HG02852 (cell line): ENCODE measurements at regions not wholly inside any gene's neighbourhood (a gene's known extent, or its start where the extent isn't known, plus 50 kb on each side); places are given as distances from the start of the nearest gene placed in this dataset.

Source experiments
- ATAC-seq: cut with Tn5 transposase; IDR thresholded peaks from one replicate; pipeline ENCODE4 v1.9.1; 2021; ENCODE audit warnings: mild to moderate bottlenecking, moderate library complexity; ENCODE audit not compliant: unreplicated experiment

DNA sequence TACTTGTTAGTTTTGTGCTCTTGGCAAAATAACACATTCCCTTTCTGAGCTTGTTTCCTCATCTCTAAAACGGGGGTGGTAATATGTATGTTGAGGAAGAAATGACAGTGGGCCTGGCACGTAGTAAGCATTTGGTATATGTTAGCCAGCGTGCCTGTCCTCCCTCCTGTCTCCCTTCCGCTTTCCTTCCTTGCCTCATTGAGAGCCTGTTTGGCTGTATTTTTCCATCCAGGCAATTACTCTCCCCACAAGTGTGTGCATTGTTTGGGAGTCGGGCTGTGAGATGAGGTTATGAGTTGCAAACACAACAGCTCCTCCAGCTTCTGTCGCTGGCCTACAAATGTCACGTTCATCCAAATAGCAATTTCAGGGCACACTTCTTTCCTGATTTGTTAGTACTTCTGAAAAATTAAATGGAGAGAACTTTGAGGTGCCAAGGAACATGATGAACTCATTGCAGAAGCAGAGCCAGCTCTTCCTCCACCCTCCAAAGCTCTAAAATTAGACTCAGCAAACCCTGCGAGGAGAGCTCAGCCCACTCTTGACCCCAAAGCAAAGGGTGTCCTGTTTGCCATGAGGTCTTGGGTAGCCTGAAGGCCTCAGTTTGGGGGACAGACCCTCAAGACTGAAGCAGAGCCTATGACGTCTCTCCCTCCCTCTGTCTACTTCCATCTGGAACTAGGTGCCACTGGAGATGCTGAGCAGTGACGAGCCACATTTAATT, 50.7 kb upstream of the TOX2 start:
- ATAC-seq, result no peak

DNA sequence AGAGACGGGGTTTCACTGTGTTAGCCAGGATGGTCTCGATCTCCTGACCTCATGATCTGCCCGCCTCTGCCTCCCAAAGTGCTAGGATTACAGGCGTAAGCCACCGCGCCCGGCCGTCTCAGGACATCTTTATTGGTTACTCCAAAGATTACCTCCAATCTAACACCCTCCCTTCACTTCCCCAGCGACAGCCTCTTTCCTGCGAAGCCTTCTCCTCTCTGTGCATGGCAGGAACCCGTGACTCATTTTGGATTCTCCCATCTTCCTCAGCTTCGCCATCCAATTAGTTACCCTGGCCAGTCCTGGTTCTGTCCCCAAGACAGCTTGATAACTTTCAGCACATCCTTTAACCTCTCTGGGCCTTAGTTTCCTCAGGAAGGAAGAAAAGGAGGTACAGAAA, 51.3 kb upstream of the TOX2 start:
- no peak for ATAC-seq

DNA sequence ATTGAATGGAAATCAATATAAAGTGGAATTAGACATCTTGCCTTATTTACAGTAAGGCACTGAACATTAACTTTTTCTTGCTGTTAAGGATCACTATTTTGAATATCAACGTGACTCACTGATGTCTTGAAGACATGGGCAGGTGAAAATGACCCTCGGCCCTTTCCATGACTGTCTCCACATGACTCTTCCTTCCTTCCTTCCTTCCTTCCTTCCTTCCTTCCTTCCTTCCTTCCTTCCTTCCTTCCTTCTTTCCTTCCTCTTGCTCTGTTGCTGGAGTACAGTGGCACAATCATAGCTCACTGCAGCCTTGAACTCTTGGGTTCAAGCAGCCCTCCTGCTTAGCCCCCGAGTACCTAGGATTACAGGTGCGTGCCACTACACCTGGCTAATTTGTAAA, 52.2 kb upstream of the TOX2 start:
- ATAC-seq, result no peak

DNA sequence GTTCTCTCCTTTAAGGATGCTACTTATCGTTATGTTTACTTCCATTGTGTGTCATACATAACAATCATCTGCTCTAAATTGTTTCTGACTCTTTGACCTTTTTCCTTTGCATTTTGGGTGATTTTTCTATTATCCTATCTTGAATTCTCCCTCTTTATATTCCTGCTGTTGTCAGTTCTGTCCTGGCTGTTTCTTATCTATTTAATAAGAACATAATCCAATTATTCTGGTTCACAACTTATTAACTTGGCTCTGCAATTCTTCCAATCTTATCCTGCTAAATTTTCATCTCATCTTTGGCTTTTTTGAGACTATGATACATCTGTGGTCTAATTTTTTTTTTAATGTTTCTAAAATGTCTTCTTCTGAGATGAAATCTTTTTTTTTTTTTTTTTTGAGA, 54.7 kb upstream of the TOX2 start:
- ATAC-seq, result no peak

DNA sequence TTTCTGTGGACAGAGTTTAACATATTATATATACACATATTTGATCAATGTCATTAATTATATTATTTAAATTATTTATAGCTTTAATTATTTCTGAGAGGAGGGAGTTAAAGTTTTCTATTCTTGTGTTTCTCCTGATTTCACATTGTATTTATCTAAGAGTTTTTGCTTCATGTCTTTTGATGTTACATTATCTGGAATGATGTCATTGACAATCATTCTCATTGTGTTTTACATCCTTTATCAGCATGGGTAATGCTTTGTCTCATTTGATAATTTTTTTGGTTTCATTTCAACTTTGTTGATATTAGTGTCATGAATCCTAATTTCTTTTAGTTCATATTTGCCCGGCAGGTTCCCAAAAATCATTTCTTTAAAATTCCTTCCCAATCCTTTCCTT, 56.7 kb upstream of the TOX2 start:
- no peak for ATAC-seq

DNA sequence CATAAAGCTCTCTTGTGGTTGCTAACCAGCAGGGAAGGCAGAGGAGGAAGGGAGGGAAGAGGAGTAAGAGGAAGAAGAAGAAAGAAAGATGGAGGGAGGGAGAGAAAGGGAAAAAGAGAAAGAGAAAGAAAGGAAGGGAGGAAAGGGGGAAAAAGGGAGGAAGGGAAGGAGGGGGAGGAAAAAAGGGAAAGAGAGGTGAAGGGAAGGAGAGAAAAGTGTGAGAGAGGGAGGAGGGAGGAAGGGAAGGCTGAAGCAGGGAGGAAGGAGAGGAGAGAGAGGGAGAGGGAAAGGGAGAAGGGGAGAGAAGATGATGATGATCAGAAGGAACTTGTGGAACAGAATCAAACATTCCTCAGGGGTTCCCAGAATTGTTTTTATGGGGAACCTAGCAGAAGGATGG, 57.5 kb upstream of the TOX2 start:
- ATAC-seq, result no peak

DNA sequence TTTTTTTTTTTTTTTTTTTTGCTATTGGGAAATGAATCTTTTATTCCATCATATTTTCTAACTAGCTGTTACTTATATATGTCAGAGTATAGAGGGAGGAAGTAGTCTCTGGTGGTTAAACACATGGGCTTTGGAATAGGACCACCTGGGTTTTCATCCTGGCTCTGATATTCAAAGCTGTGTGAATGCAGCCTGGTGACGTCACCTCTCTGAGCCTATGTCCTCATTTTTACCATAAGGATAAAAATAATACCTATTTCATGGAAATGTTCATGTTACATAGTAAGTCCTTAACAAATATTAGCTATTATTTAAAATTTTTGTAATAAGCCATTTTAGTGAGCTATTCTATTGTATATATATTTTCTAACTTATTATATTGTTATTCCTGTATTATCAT, 58.8 kb upstream of the TOX2 start:
- no peak for ATAC-seq

DNA sequence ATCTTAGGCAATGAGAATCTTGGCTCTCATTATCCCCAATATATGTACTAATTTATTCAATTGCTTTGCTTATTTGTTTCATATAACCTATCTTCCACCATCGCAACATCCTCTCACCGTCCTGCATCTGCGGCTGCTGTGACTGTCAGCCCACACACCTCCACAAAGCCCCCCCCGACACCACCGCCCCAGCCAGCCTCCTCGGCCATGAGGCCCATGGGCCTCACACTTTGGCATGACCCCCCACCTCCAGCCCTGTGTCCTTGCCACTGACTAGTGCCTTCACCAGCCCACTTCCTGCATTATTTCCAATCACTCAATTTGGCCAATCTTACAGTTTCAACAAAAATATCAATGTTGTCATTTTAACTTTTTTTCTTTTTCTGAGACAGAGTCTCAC, 60.7 kb upstream of the TOX2 start:
- ATAC-seq, result no peak

DNA sequence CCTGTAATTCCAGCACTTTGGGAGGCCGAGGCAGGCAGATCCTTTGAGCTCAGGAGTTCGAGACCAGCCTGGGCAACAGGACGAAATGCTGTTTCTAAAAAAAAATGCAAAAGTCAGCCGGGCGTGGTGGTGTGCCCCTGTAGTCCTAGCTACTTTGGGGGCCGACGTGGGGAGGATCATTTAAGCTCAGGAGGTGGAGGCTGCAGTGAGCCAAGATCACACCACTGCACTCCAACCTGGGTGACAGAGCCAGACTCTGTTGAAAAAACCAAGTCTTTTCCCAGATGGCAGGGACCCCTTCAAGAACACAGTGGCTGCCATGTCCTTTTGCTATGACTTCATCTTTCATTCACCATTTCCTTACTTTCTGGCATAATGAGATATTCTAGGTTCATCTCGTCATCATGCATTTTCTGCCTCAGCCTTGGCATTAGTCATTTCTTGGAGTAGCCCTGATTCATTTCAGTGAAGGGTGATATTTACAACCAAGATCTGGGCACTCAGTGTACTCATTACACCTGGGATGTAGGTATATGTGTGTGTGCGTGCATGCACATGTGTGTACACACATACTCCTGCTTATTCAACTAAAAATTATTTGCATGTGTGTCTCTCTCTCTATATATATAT, 61.4 kb upstream of the TOX2 start:
- ATAC-seq, result no peak

DNA sequence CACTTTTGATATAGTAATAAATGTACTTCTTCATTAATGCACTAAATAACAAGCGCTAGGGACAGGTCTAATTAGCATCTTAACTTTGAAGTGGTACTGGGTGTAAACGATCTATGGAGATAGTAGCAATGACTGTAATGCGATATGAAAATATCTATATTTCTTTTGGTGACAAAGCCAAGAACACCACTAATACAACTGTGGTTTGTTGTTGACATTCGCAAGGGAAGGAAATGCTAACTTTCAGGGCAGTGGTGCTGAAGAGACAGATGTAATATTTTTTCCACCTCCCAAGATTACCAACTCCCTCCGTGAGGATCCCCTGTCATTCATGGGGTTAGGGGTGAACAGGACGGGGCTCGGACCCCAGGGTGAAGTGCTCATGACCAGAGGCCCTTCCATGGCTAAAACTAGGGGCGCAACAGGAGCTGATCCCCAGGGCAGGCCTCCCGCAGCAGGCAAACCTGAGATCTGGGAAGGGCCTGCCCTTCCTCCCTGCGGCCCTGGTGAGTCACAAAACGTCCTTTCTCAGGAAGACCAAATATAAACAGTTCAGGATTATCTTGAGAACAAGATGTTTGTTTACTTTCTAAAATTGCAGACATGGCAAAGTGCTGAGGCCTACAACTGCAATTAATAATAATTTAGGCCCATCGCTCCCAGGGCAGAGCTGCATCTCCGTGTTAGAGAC, 65.0 kb upstream of the TOX2 start:
- no peak for ATAC-seq

DNA sequence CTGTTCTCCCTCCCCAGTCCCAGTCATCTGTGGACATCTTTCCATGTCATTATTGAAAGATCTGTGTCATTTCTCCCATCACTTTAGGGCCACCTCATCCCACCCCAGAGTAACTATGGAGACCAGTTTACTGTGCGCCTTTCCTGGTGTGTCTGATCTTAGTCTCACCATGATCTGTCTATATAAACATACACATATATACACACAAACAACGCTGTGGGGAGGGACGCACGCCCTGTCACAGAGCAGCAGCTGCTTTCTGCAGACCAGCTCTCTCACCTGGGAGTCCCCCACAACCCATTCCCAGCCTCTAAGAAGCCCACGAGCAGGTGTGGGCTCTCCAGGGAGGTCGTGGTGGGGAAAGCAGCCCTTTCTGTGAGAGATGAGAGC, 68.1 kb upstream of the TOX2 start:
- ATAC-seq, result no peak

DNA sequence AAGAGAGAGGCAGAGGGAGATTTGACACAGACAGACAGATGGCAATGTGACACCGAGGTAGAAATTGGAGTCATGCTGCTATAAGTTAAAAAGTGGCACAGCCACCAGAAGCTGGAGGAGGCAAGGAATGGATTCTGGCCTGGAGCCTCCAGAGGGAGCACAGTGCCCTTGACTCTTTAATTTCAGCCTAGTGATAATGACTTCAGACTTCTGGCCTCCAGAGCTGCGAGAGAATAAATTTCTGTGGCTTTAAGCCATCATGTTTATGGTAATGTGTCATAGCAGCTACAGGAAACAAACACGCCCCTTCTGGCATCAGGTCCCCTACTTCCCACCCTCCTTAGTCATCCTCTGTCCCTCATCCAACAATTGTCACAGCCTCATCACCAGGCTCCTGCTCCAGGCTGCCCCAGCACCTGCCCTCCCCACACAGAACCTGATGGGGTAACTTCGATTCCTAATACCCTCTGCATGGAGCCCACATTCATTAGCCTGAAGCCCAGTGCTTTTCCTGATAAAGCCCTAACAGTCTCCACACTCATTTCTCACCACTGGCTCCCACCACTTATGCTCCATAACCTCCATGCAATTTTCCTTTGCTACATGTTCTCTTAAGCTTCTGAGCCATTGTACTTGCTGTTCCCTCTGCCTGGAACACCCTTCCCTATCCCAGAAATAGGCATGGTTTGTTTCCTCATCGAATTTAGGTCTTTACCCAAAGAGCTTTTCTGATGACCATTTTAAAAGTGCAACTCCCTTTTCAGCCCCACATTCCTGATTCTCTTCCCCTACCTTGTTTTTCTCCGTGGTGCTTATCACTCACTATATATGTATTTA, 69.7 kb upstream of the TOX2 start:
- no peak for ATAC-seq

DNA sequence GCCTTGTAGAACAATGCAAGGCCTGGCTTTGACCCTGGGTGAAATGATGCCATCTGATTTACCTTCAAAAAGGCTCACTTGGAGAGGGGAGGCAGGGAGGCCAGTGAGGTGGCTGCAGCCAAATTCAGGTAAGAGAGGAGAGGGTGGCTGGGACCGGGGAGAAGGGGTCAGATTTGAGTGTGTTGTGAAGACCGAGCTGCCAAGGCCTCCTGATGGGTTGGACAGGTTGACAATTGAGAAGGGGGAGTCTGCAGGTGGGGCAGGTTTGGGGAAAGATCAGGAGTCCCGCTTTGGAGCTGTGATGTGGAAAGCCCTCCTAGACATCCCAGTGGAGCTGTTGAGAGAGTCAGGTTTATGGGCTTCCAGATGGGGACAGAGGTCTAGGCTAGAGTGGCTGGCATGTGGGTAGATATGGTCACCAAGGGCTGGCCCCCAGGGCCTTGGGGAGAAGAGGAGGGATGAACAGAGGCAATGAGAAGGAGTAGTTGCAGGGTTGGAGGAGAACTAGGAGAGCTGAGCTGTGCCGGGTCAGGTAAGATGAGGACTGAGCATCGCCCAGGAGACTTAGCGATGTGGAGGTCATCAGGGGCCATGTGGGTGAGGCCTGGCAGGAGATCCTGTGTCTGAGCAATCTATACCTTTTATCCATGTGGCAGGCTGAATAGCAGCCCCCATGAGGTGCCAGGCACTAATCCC, 70.5 kb upstream of the TOX2 start:
- ATAC-seq, result no peak

DNA sequence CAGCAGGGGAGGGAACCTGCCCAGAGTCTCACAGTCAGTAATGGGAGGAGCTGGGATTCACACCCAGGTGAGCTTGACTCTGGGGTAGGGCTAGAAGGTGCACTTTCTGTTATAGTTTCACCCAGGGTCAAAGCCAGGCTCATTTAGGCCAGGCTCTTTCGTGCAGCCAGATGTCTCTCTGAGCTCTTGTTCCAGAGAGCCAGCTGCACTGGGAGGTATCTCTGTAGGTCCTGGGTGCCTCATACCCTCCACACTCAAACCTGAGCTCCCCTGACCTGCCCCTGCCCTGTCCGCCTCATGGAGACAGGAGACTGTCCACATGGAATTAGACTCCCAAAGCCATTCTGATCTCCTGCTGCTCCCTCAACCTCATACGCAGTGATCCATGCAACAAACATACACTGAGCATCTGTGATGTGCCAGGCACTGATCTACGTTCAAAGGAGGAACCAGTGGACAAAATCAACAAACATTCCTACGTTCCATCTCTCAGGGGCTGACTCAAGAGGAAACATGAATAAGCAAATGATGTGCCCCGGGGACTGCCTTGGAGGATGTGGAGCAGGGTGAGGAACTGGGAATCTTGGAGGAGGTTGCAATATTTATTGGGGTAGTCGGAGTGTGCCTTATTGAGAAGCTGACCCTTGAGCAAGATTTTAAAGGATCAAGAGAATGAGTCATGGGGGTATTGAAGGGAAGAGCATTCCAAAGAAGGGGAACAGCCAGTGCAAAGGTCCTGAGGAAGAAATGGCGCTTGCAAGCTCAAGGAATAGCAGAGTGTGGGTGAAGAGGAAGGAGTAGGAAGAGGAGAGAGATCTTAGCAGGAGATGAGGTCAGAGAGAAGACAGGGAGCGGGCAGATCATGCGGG, 71.3 kb upstream of the TOX2 start:
- no peak for ATAC-seq

DNA sequence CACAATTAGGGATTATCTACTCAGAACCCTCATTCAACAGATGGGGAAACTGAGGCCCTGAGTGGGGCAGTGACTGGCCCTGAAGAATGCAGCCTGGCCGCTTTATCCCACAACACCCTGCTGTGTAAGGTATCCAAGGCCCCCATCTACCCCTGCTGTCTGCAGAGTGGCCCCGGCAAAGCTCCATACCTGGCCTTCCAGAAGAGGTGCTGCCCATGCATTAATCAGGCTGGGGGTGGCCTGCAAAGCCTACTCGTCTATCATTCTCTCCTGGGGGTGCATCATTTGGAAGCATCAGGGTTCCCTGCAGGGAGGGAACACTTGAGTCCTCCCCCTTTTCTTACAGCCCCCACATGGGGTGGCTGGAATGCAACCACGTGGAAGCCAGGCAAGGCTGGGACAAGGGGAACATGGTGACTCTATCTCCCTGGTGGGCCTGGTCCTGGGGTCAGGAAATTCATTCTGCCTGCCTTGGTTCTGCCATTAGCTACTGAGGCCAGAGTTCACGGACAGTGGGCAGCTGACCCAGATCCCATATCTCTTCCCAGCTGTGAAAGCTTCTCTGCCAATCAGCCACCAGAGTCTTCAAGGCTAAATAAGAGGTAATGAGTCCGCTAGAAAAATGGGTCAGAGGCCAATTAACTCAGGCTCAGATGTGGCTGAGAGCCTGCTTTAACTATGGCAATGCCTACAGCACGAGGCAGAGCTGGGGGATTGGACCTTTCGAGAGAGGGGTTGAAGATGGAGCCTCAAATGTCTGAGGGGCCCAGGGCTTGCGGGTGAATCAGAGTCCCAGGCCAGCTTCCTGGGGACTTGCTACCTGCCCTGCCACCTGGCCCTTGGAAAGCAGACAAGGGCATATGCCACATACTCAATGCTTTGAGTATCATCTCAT, 72.3 kb upstream of the TOX2 start:
- no peak for ATAC-seq

DNA sequence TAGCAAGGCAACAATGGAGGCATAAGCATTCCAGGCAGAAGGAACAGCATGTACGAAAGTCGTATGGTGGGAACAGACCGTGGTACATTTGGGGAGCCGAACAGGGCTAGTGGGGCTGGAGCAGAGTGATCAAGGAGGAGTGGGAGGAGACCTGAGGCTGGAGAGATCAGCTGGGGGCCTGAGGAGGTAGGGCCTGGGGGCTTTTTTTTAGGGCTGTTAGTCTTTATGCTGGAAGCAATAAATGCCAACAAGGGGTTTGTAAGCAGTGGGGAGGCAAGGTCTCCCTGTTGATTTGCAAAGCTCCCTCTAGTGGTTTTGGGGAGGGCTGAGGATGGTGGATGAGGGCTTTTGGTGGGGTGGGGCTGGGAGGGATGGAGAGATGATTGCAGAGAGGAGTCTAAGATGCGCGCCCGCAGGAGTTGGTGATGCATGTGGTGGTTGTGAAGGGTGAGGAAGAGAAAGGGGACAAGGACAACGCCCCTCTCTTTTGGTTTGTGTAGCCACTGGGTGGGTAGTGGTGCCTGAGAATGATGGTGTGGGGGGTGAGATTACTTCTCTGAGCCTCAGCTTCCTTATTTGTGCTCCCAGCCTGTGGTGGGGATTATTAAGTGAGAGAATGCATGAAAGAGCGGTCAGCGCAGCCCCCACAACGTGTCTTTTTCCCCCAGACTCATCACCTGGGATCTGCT, 74.1 kb upstream of the TOX2 start:
- ATAC-seq, result no peak

DNA sequence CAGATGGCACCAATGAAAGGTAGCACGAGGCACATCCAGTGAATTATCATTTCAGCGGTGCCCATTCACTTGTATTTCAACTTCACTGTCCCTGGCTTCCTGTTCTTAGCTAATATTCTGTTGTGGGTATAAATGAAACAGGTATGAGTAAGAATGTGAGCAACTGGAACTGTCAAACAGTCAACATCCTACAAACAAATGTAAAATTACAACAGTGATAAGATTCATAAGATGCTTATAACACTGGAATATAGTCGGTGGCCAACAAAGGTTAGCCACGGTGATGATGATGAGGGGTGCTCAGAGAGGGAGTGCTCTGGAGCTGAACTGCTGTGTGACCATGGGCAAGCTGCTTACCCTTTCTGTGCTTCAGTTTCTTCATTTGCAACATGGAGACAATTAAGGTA, 74.9 kb upstream of the TOX2 start:
- ATAC-seq, result no peak

DNA sequence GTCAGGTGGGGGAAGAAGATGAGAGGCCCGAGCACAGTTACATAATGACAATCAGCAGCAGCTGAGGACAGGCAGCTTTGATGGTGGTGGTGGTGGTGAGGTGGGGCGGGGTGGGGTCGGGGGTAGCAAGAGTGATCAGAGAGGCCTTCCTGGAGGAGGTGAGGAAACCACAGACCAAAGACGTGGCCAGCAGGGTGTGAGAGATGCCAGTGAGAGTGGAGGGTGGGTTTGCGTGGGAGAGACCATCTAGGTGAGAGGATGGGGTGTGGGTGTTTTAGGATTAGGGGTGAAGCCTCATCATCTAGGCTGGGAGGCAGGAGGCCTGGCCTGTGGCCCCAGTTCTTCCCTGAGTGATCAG, 76.0 kb upstream of the TOX2 start:
- ATAC-seq, result no peak
